ENCODE measurements at regions not wholly inside any gene's neighbourhood (a gene's known extent, or its start where the extent isn't known, plus 50 kb on each side); places are given as distances from the start of the nearest gene placed in this dataset.
"Not testable (repeated sequence)": the region's sequence is repeated elsewhere in the genome, so short reads cannot be mapped to it uniquely, and the experiment has no call there.

- DNase-seq (ENCODE audit: low spot score) = not testable (repeated sequence)
Measured at GRCh38 chr13:52565324-52565723, 76.9 kb upstream of the HNRNPA1L2 start.

- peak; percentile 52 for DNase-seq (ENCODE audit: low spot score)
Measured at GRCh38 chr13:52569904-52570602, 72.2 kb upstream of the HNRNPA1L2 start.

DNA sequence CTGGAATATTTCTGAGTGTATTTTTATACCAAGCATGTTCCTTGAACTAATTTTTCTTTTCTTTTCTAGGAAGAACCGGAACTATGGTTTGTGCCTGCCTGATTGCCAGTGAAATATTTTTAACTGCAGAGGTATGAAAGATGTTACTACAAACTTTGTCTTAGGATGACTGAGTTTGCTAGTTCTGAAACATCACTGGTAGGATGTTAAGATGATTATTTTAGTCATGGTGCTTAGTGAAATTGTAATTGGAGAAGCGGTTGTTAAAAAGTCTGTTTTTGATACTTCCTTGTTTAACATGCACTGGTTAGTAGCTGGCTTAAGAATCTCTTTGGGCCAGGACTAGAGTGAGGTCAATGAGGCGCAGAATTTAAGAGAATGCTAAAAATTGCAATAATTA, 71.1 kb upstream of the HNRNPA1L2 start:
- not testable (repeated sequence) for DNase-seq (ENCODE audit: low spot score)

DNA sequence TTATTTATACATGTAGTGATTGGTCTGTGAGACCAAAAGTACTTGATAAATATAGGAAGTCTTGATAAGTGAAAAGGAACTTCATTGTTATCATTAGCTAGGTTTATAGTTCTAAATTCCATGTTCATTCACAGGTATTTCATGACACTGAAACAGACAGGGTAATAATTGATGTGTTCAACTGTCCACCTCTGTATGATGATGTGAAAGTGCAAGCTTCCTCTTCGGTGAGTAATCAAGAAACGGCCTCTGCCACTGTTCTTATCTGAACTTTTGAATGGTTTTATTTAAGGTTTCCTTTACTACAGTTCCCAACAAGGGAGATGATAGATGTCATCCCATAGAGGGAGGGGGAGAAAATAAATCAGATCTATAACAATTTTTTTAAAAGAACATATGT, 59.3 kb upstream of the HNRNPA1L2 start:
- DNase-seq (ENCODE audit: low spot score) = not testable (repeated sequence)
